Breast epithelium (tissue), 3 donors: ENCODE measurements at regions not wholly inside any gene's neighbourhood (a gene's known extent, or its start where the extent isn't known, plus 50 kb on each side); places are given as distances from the start of the nearest gene placed in this dataset.

Experiments
- POLR2A ChIP-seq: fragments of 450-650 bp; IDR thresholded peaks from one replicate; pipeline ENCODE4 v1.6.1; 2016; ENCODE audit warnings: antibody characterized with exemption, mild to moderate bottlenecking, moderate library complexity
- POLR2AphosphoS5 ChIP-seq, 3 donors: sonication (generic); formaldehyde crosslinking; IDR thresholded peaks; one replicate each; pipeline ENCODE4 v1.6.1; 2017; ENCODE audit warnings: antibody characterized with exemption in 3 of 3
- TF ChIP-seq, protein P1 (sequence below), 3 donors: fragments of 450-650 bp; IDR thresholded peaks; one replicate each; pipeline ENCODE4 v1.5.1; 2016 to 2017; ENCODE audit warnings: antibody characterized with exemption in 3 of 3, mild to moderate bottlenecking in 3 of 3, moderate library complexity in 3 of 3

DNA sequence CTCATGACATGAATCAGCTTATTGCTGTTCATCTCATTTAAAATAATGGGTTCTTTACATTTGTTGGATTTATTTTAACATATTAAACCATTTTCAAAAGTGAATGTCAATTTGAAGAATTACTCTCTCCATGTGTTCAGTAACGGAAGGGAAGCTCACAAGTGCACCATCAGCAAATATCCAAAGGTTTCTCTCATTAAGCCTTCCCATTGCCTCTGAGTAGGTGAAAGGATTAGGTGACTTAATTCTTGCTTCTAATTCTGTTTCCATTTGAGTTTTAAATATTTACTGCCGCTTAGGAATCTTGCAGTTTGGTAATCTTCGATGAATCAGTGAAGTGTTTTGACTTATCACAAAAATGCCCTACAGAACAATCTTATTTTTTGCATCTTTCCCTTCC, 145.1 kb upstream of the NYAP2 start:
- TF ChIP-seq, protein P1, sequence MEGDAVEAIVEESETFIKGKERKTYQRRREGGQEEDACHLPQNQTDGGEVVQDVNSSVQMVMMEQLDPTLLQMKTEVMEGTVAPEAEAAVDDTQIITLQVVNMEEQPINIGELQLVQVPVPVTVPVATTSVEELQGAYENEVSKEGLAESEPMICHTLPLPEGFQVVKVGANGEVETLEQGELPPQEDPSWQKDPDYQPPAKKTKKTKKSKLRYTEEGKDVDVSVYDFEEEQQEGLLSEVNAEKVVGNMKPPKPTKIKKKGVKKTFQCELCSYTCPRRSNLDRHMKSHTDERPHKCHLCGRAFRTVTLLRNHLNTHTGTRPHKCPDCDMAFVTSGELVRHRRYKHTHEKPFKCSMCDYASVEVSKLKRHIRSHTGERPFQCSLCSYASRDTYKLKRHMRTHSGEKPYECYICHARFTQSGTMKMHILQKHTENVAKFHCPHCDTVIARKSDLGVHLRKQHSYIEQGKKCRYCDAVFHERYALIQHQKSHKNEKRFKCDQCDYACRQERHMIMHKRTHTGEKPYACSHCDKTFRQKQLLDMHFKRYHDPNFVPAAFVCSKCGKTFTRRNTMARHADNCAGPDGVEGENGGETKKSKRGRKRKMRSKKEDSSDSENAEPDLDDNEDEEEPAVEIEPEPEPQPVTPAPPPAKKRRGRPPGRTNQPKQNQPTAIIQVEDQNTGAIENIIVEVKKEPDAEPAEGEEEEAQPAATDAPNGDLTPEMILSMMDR (IDR thresholded peaks at IDR 0.05) = no peak
- TF ChIP-seq POLR2AphosphoS5 (IDR thresholded peaks at IDR 0.05) (no peak), POLR2A (no peak)
